22Rv1 (cell line): ENCODE measurements at regions not wholly inside any gene's neighbourhood (a gene's known extent, or its start where the extent isn't known, plus 50 kb on each side); places are given as distances from the start of the nearest gene placed in this dataset.

Source experiments
- CTCF ChIP-seq: fragments of 450-650 bp; IDR thresholded peaks from 2 replicates; pipeline ENCODE4 v1.5.1; 2017; ENCODE audit warnings: mild to moderate bottlenecking
- ZFX ChIP-seq: fragments of 450-650 bp; IDR thresholded peaks from 2 replicates; pipeline ENCODE4 v1.6.1; 2017; ENCODE audit warnings: antibody characterized with exemption, borderline replicate concordance

GRCh38 chr9:105154723-105155191 lies 89.7 kb upstream of the SLC44A1 start:
- no peak for TF ChIP-seq CTCF
- no peak for TF ChIP-seq ZFX
